ENCODE measurements at regions not wholly inside any gene's neighbourhood (a gene's known extent, or its start where the extent isn't known, plus 50 kb on each side); places are given as distances from the start of the nearest gene placed in this dataset.

- peak; percentile 18 to 87 (median 77) for DNase-seq (ENCODE audit: low read depth in 2 of 3, low spot score in 2 of 3)
These were observed 168.0 kb upstream of the ZNF32 start for GRCh38 chr10:43816351-43817321.

GRCh38 chr10:43815181-43815885 lies 166.7 kb upstream of the ZNF32 start:
- DNase-seq (ENCODE audit: low read depth in 2 of 3, low spot score in 2 of 3): no peak

- DNase-seq (ENCODE audit: low read depth in 2 of 3, low spot score in 2 of 3): no peak
These were observed 166.0 kb upstream of the ZNF32 start for GRCh38 chr10:43814663-43815062.

GRCh38 chr10:43811871-43812270 lies 163.2 kb upstream of the ZNF32 start:
- DNase-seq (ENCODE audit: low read depth in 2 of 3, low spot score in 2 of 3): no peak

- no peak for DNase-seq (ENCODE audit: low read depth in 2 of 3, low spot score in 2 of 3)
These were observed 160.7 kb upstream of the ZNF32 start for GRCh38 chr10:43809211-43809930.

- DNase-seq (ENCODE audit: low read depth in 2 of 3, low spot score in 2 of 3): peak in 1 of 3 donors; percentile 9
These were observed 159.5 kb upstream of the ZNF32 start for GRCh38 chr10:43808136-43808535.

GRCh38 chr10:43806831-43807640 lies 158.4 kb upstream of the ZNF32 start:
- no peak for DNase-seq (ENCODE audit: low read depth in 2 of 3, low spot score in 2 of 3)

GRCh38 chr10:43803791-43804190 lies 155.1 kb upstream of the ZNF32 start:
- DNase-seq (ENCODE audit: low read depth in 2 of 3, low spot score in 2 of 3): no peak

GRCh38 chr10:43802988-43803696 lies 154.5 kb upstream of the ZNF32 start:
- DNase-seq (ENCODE audit: low read depth in 2 of 3, low spot score in 2 of 3): no peak

- DNase-seq (ENCODE audit: low read depth in 2 of 3, low spot score in 2 of 3): no peak
These were observed 152.9 kb upstream of the ZNF32 start for GRCh38 chr10:43801626-43802025.

- no peak for DNase-seq (ENCODE audit: low read depth in 2 of 3, low spot score in 2 of 3)
These were observed 152.5 kb upstream of the ZNF32 start for GRCh38 chr10:43801140-43801539.

GRCh38 chr10:43796781-43797180 lies 148.1 kb upstream of the ZNF32 start:
- DNase-seq (ENCODE audit: low read depth in 2 of 3, low spot score in 2 of 3): no peak

- DNase-seq (ENCODE audit: low read depth in 2 of 3, low spot score in 2 of 3): no peak
These were observed 147.0 kb upstream of the ZNF32 start for GRCh38 chr10:43795639-43796038.

GRCh38 chr10:43795093-43795492 lies 146.4 kb upstream of the ZNF32 start:
- no peak for DNase-seq (ENCODE audit: low read depth in 2 of 3, low spot score in 2 of 3)

GRCh38 chr10:43794181-43794815 lies 145.6 kb upstream of the ZNF32 start:
- no peak for DNase-seq (ENCODE audit: low read depth in 2 of 3, low spot score in 2 of 3)

- DNase-seq (ENCODE audit: low read depth in 2 of 3, low spot score in 2 of 3): no peak
These were observed 145.0 kb upstream of the ZNF32 start for GRCh38 chr10:43793704-43794103.

- no peak for DNase-seq (ENCODE audit: low read depth in 2 of 3, low spot score in 2 of 3)
These were observed 141.5 kb upstream of the ZNF32 start for GRCh38 chr10:43790147-43790546.

- peak in 2 of 3 donors; percentile 26 to 60 for DNase-seq (ENCODE audit: low read depth in 2 of 3, low spot score in 2 of 3)
These were observed 136.6 kb upstream of the ZNF32 start for GRCh38 chr10:43785252-43785651.

GRCh38 chr10:43782814-43783213 lies 134.1 kb upstream of the ZNF32 start:
- DNase-seq (ENCODE audit: low read depth in 2 of 3, low spot score in 2 of 3): no peak
